Neuron (in vitro differentiated cells): ENCODE measurements at regions not wholly inside any gene's neighbourhood (a gene's known extent, or its start where the extent isn't known, plus 50 kb on each side); places are given as distances from the start of the nearest gene placed in this dataset.
"Not testable (repeated sequence)": the region's sequence is repeated elsewhere in the genome, so short reads cannot be mapped to it uniquely, and the experiment has no call there.

ENCODE experiments used
- H2AFZ ChIP-seq: one replicate; pipeline ENCODE4 v1.6.1; 2013; ENCODE audit warnings: low read depth, mild to moderate bottlenecking, inconsistent platforms, low read length, moderate library complexity
- H3K27me3 ChIP-seq: one replicate; pipeline ENCODE4 v1.6.1; 2013; ENCODE audit warnings: low read length; ENCODE audit not compliant: insufficient read depth
- H3K36me3 ChIP-seq: one replicate; pipeline ENCODE4 v1.6.1; 2013; ENCODE audit warnings: low read length; ENCODE audit not compliant: insufficient read depth
- H3K4me1 ChIP-seq: one replicate; pipeline ENCODE4 v1.6.1; 2013; ENCODE audit warnings: low read length; ENCODE audit not compliant: insufficient read depth
- H3K4me3 ChIP-seq: 2 replicates; pipeline ENCODE4 v1.5.1; 2013; ENCODE audit warnings: mild to moderate bottlenecking, low read length, moderate library complexity
- H3K9me3 ChIP-seq: one replicate; pipeline ENCODE4 v1.6.1; 2013; ENCODE audit warnings: low read length

DNA sequence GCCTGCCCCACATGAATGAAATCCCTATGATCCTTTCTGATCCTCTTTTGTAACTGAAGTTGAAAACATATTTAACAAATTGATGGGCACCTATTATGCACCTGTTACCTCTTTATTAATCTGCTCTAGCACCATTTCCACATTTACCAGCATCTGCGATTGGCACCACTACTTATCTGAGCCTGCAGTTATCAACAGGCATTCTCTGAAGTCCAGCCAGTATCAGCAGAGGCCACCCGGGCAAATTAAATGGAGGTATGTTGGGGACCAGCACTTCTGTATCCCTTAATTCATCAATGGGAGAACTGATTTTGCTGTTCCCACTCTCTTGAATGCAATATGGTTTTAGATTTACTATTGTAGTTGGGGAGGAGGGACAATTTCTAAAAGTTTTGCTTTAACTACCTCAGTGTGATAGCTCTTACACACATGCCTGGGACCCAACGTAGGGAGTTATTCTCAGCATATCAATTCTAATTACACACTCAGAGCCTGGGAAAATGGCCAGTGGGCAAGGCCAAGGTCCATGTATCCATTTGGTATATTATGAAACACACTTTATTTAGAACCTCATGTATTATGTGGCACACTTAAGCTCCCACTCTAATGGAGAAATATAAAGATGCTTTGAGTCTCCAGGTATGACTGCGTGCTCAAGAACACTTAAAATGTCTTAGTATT, 1927.1 kb upstream of the PCDH7 start:
- Histone ChIP-seq H3K27me3 (no peaks in the 10 kb centered on the region), H3K4me1 (no peaks in the 10 kb centered on the region), H2AFZ (no peak overlapping the region), H3K4me3 (no peak overlapping the region), H3K9me3 (no peaks in the 10 kb centered on the region), H3K36me3 (no peaks in the 10 kb centered on the region)

- H3K36me3 ChIP-seq: no peaks in the 10 kb centered on the region
- H2AFZ ChIP-seq: no peak overlapping the region
These were observed 1920.5 kb upstream of the PCDH7 start for GRCh38 chr4:28799696-28800095.

GRCh38 chr4:28811025-28811424, 1909.1 kb upstream of the PCDH7 start:
- H3K36me3 ChIP-seq: no peaks in the 10 kb centered on the region
- no peak overlapping the region for H2AFZ ChIP-seq
- no peaks in the 10 kb centered on the region for H3K27me3 ChIP-seq
- H3K4me3 ChIP-seq: no peak overlapping the region
- H3K9me3 ChIP-seq: no peaks in the 10 kb centered on the region
- no peaks in the 10 kb centered on the region for H3K4me1 ChIP-seq

More at GRCh38 chr4:28799696-28800095, 1920.5 kb upstream of the PCDH7 start:
- Histone ChIP-seq H3K9me3 (no peaks in the 10 kb centered on the region), H3K27me3 (no peaks in the 10 kb centered on the region), H3K4me3 (no peak overlapping the region), H3K4me1 (no peaks in the 10 kb centered on the region)

DNA sequence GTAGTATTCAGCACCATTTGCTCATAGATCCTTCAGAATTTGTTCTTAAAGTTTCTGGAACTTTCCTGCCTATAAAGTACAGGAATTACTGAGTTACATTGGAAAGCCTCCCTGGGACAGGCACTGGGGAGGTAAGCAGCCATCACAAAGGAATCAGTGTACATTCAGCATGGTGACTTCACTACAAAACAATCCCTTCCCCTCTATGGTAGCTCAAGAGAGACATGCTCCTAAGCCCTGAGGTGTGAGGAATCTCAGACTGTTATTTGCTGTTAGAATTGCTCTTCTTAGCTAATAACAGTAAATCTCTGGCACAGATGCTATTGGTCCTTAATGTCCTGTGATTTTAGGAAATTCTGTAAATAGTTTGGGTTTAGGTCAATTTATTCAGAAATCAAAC, 1898.0 kb upstream of the PCDH7 start:
- no peaks in the 10 kb centered on the region for H3K27me3 ChIP-seq
- no peak overlapping the region for H3K4me3 ChIP-seq
- no peaks in the 10 kb centered on the region for H3K36me3 ChIP-seq
- no peaks in the 10 kb centered on the region for H3K9me3 ChIP-seq
- no peak overlapping the region for H2AFZ ChIP-seq
- H3K4me1 ChIP-seq: no peaks in the 10 kb centered on the region

DNA sequence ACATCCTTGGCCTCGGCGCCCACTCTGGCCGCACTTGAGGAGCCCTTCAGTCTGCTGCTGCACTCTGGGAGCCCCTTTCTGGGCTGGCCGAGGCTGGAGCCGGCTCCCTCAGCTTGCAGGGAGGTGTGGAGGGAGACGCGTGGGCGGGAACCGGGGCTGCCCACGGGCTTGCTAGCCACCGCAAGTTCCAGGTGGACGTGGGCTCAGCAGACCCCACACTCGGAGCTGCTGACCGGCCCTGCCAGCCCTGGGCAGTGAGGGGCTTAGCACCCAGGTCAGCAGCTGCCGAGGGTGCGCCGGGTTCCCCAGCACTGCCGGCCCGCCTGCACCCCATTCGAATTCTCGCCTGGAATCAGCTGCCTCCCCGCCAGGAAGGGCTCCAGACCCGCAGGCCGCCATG, 1892.3 kb upstream of the PCDH7 start:
- Histone ChIP-seq H3K36me3 (no peaks in the 10 kb centered on the region), H3K4me1 (no peaks in the 10 kb centered on the region)

GRCh38 chr4:28831867-28832266, 1888.3 kb upstream of the PCDH7 start:
- no peaks in the 10 kb centered on the region for H3K4me1 ChIP-seq
- no peaks in the 10 kb centered on the region for H3K36me3 ChIP-seq
- H3K4me3 ChIP-seq: no peak overlapping the region
- H3K9me3 ChIP-seq: no peaks in the 10 kb centered on the region
- H2AFZ ChIP-seq: no peak overlapping the region
- no peaks in the 10 kb centered on the region for H3K27me3 ChIP-seq

More for the DNA sequence above, 1892.3 kb upstream of the PCDH7 start:
- Histone ChIP-seq H2AFZ (no peak overlapping the region), H3K4me3 (no peak overlapping the region), H3K27me3 (no peaks in the 10 kb centered on the region), H3K9me3 (no peaks in the 10 kb centered on the region)

DNA sequence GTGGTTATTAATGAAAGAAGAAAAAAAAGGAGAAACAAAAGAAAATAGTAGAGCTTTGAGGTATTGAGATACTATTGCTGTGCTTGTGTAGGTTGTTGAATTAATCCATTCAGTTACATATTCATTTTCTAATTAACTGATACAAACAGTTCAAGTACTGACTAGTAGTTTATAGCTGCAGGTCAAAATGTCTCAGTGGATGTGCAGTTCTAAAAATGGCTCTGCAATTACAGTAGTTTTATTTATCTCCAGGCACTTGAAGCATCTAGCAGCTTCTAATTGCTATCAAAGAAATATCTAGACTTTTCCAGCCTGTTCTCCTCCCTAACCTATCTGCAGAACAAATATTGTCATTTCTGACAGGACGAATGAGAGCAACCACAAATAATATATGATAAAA, 1887.7 kb upstream of the PCDH7 start:
- Histone ChIP-seq H3K36me3 (no peaks in the 10 kb centered on the region), H3K27me3 (no peaks in the 10 kb centered on the region), H2AFZ (no peak overlapping the region), H3K4me3 (no peak overlapping the region), H3K4me1 (no peaks in the 10 kb centered on the region), H3K9me3 (no peaks in the 10 kb centered on the region)

GRCh38 chr4:28834120-28834519, 1886.0 kb upstream of the PCDH7 start:
- Histone ChIP-seq H3K4me1 (no peaks in the 10 kb centered on the region), H3K36me3 (no peaks in the 10 kb centered on the region), H3K4me3 (no peak overlapping the region), H2AFZ (no peak overlapping the region), H3K9me3 (no peaks in the 10 kb centered on the region), H3K27me3 (no peaks in the 10 kb centered on the region)

GRCh38 chr4:28835501-28835900, 1884.7 kb upstream of the PCDH7 start:
- Histone ChIP-seq H2AFZ (no peak overlapping the region), H3K9me3 (no peaks in the 10 kb centered on the region), H3K27me3 (no peaks in the 10 kb centered on the region), H3K36me3 (no peaks in the 10 kb centered on the region), H3K4me1 (no peaks in the 10 kb centered on the region), H3K4me3 (no peak overlapping the region)

DNA sequence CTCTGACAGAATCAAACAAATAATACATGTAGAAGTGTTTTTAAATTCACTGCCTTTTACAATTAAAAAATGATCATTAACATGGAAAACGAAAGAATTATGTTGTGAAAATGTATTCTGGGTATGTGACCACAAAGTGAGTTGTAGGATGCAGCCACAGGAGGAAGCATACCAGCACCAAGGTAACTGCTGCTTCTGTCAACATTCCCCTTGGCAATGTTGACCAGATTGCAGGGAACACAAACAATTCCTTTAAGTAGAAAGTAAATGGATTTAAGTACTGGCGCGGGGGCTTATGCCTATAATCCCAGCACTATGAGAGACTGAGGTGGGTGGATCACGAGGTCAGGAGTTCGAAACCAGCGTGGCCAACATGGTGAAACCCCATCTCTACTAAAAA, 1877.9 kb upstream of the PCDH7 start:
- Histone ChIP-seq H3K4me1 (no peaks in the 10 kb centered on the region), H3K27me3 (no peaks in the 10 kb centered on the region), H3K4me3 (no peak overlapping the region), H2AFZ (no peak overlapping the region), H3K36me3 (no peaks in the 10 kb centered on the region), H3K9me3 (no peaks in the 10 kb centered on the region)

DNA sequence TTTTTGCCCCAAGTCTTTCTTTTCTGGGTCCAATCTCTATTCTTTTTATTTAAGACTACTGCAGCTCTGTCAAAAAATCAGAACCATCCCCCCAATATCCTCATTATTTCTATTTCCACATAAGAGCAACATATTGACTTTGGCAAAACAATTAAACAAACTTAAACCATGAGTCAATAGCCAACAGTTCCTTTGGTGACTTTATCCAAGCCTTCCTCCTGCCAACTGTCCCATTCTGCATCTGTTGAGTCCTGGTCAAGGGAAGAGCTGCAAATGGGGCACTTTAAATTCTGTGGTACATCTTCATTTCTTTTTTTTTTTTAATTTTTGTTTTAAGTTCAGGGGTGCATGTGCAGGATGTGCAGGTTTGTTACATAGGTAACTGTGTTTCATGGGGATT, 1875.0 kb upstream of the PCDH7 start:
- H2AFZ ChIP-seq: no peak overlapping the region
- H3K4me1 ChIP-seq: no peaks in the 10 kb centered on the region
- H3K27me3 ChIP-seq: no peaks in the 10 kb centered on the region
- no peaks in the 10 kb centered on the region for H3K9me3 ChIP-seq
- no peak overlapping the region for H3K4me3 ChIP-seq
- no peaks in the 10 kb centered on the region for H3K36me3 ChIP-seq

- H3K4me1 ChIP-seq, H2AFZ ChIP-seq, H3K9me3 ChIP-seq, H3K4me3 ChIP-seq, H3K36me3 ChIP-seq, H3K27me3 ChIP-seq: not testable (repeated sequence)
These were observed 1863.1 kb upstream of the PCDH7 start for GRCh38 chr4:28857028-28857427.

- Histone ChIP-seq H3K36me3 (no peaks in the 10 kb centered on the region), H3K4me1 (no peaks in the 10 kb centered on the region)
These were observed 1851.3 kb upstream of the PCDH7 start for GRCh38 chr4:28868841-28869240.

DNA sequence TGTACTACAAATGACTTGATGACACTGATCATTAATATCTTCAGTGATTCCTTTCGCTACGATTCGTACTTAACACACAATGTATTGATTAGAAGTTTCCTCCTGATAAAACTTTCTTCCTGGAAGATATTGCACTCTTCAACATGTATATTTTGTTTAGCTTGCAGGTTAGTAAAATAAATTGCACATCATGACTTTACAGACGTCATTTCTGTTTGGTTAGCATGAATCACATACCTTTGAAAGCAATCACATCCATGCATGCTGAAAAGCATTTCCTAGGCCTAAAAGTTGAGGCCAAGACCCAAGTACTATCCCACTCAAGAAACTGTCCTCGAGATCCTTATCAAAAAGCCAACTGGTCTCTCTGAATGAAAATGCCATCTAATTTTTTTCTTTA, 1841.0 kb upstream of the PCDH7 start:
- no peak overlapping the region for H2AFZ ChIP-seq
- no peaks in the 10 kb centered on the region for H3K9me3 ChIP-seq
- no peaks in the 10 kb centered on the region for H3K36me3 ChIP-seq
- no peaks in the 10 kb centered on the region for H3K4me1 ChIP-seq
- H3K4me3 ChIP-seq: no peak overlapping the region
- H3K27me3 ChIP-seq: no peaks in the 10 kb centered on the region

More at GRCh38 chr4:28868841-28869240, 1851.3 kb upstream of the PCDH7 start:
- H2AFZ ChIP-seq: no peak overlapping the region
- H3K9me3 ChIP-seq: no peaks in the 10 kb centered on the region
- no peak overlapping the region for H3K4me3 ChIP-seq
- H3K27me3 ChIP-seq: no peaks in the 10 kb centered on the region
